HEK293 (cell line): ENCODE measurements at regions not wholly inside any gene's neighbourhood (a gene's known extent, or its start where the extent isn't known, plus 50 kb on each side); places are given as distances from the start of the nearest gene placed in this dataset.

Source experiments
- CTCF ChIA-PET: fragments of 350-600 bp; formaldehyde crosslinking; extraction: SDS; loops from one replicate; lab custom pipeline; 2021; ENCODE audit warnings: antibody characterized with exemption; lab: Yijun Ruan, JAX
- POLR2A ChIA-PET: fragments of 300-600 bp; formaldehyde crosslinking; extraction: SDS; loops from one replicate; lab custom pipeline; 2020; ENCODE audit warnings: antibody characterized with exemption, inconsistent platforms; lab: Yijun Ruan, JAX
- H3K27ac ChIP-seq: fragments of 200-500 bp; sonication (Bioruptor generic); 2 replicates; pipeline ENCODE4 v1.5.1; 2014; ENCODE audit warnings: low read depth, low read length, control low read depth, inconsistent platforms; ENCODE audit errors: extremely low read depth
- H3K36me3 ChIP-seq, 2 experiments: fragments of 200-500 bp in 1 of 2; sonication (Bioruptor generic) in 1 of 2; 1 replicate in 1 of 2; 2 replicates in 1 of 2; pipeline ENCODE4 v1.5.1; 2014 to 2017; ENCODE audit warnings: inconsistent platforms in 2 of 2, low read length in 2 of 2; ENCODE audit not compliant: control insufficient read depth in 2 of 2, insufficient read depth in 1 of 2
- H3K4me1 ChIP-seq: fragments of 200-500 bp; sonication (Bioruptor generic); 2 replicates; pipeline ENCODE4 v1.5.1; 2014; ENCODE audit warnings: mild to moderate bottlenecking, low read length, inconsistent platforms; ENCODE audit not compliant: control insufficient read depth, insufficient read depth
- H3K4me3 ChIP-seq: 2 replicates; pipeline ENCODE4 v1.5.1; 2011; ENCODE audit warnings: low read depth, mild to moderate bottlenecking, control low read depth, low read length, moderate library complexity
- H3K9me3 ChIP-seq: fragments of 200-500 bp; sonication (Bioruptor generic); 2 replicates; pipeline ENCODE4 v1.5.1; 2014; ENCODE audit warnings: low read depth, low read length, inconsistent platforms; ENCODE audit not compliant: control insufficient read depth, insufficient read depth
- ATF2 ChIP-seq: fragments of 450-650 bp; formaldehyde crosslinking; IDR thresholded peaks from 2 replicates; pipeline ENCODE4 v1.5.1; 2016; ENCODE audit warnings: missing biosample characterization, missing genetic modification characterization, low read depth
- KLF7 ChIP-seq: fragments of 450-650 bp; formaldehyde crosslinking; IDR thresholded peaks from 2 replicates; pipeline ENCODE4 v1.5.1; 2016; ENCODE audit warnings: missing biosample characterization, missing genetic modification characterization, borderline replicate concordance
- MZF1 ChIP-seq: fragments of 450-650 bp; formaldehyde crosslinking; IDR thresholded peaks from 2 replicates; pipeline ENCODE4 v1.5.1; 2017; ENCODE audit warnings: missing biosample characterization, missing genetic modification characterization, borderline replicate concordance
- REPIN1 ChIP-seq: fragments of 450-650 bp; formaldehyde crosslinking; IDR thresholded peaks from 2 replicates; pipeline ENCODE4 v1.5.1; 2017; ENCODE audit warnings: missing biosample characterization, missing genetic modification characterization, low read depth
- TRIM28 ChIP-seq: IDR thresholded peaks from 2 replicates; pipeline ENCODE4 v1.6.1; 2011; ENCODE audit warnings: low read length, control low read depth, borderline replicate concordance
- ZBTB1 ChIP-seq: fragments of 450-650 bp; formaldehyde crosslinking; IDR thresholded peaks from 2 replicates; pipeline ENCODE4 v1.5.1; 2016; ENCODE audit warnings: missing biosample characterization, missing genetic modification characterization
- ZBTB21 ChIP-seq: fragments of 450-650 bp; formaldehyde crosslinking; IDR thresholded peaks from 2 replicates; pipeline ENCODE4 v1.5.1; 2017; ENCODE audit warnings: missing biosample characterization, missing genetic modification characterization
- ZBTB44 ChIP-seq: fragments of 450-650 bp; IDR thresholded peaks from 2 replicates; pipeline ENCODE4 v1.5.1; 2018; ENCODE audit warnings: missing biosample characterization, mild to moderate bottlenecking, missing genetic modification characterization
- ZEB2 ChIP-seq: fragments of 450-650 bp; formaldehyde crosslinking; IDR thresholded peaks from 2 replicates; pipeline ENCODE4 v1.5.1; 2016; ENCODE audit warnings: missing biosample characterization, missing genetic modification characterization
- ZNF114 ChIP-seq: fragments of 450-650 bp; formaldehyde crosslinking; IDR thresholded peaks from 2 replicates; pipeline ENCODE4 v1.5.0; 2017; ENCODE audit warnings: missing biosample characterization, missing genetic modification characterization
- ZNF132 ChIP-seq: fragments of 450-650 bp; formaldehyde crosslinking; IDR thresholded peaks from 2 replicates; pipeline ENCODE4 v1.5.1; 2017; ENCODE audit warnings: missing biosample characterization, missing genetic modification characterization, borderline replicate concordance
- ZNF146 ChIP-seq: fragments of 450-650 bp; formaldehyde crosslinking; IDR thresholded peaks from 2 replicates; pipeline ENCODE4 v1.5.1; 2016; ENCODE audit warnings: missing biosample characterization, missing genetic modification characterization
- ZNF174 ChIP-seq: fragments of 450-650 bp; formaldehyde crosslinking; IDR thresholded peaks from 2 replicates; pipeline ENCODE4 v1.5.0; 2017; ENCODE audit warnings: missing biosample characterization, mild to moderate bottlenecking, missing genetic modification characterization
- ZNF175 ChIP-seq: fragments of 450-650 bp; formaldehyde crosslinking; IDR thresholded peaks from 2 replicates; pipeline ENCODE4 v1.5.1; 2016; ENCODE audit warnings: missing biosample characterization, missing genetic modification characterization
- ZNF19 ChIP-seq: fragments of 450-650 bp; formaldehyde crosslinking; IDR thresholded peaks from 2 replicates; pipeline ENCODE4; 2016; ENCODE audit warnings: missing biosample characterization, missing genetic modification characterization, low read depth
- ZNF26 ChIP-seq: fragments of 450-650 bp; formaldehyde crosslinking; IDR thresholded peaks from 2 replicates; pipeline ENCODE4 v1.5.1; 2016; ENCODE audit warnings: missing biosample characterization, missing genetic modification characterization
- ZNF302 ChIP-seq: fragments of 450-650 bp; formaldehyde crosslinking; IDR thresholded peaks from 2 replicates; pipeline ENCODE4 v1.5.1; 2016; ENCODE audit warnings: missing biosample characterization, missing genetic modification characterization, low read depth
- ZNF510 ChIP-seq: fragments of 450-650 bp; formaldehyde crosslinking; IDR thresholded peaks from 2 replicates; pipeline ENCODE4 v1.5.1; 2018; ENCODE audit warnings: mild to moderate bottlenecking, missing genetic modification characterization, missing biosample characterization; ENCODE audit not compliant: insufficient replicate concordance
- ZNF514 ChIP-seq: fragments of 450-650 bp; formaldehyde crosslinking; IDR thresholded peaks from 2 replicates; pipeline ENCODE4 v1.5.1; 2016; ENCODE audit warnings: missing biosample characterization, missing genetic modification characterization
- ZNF521 ChIP-seq: fragments of 450-650 bp; formaldehyde crosslinking; IDR thresholded peaks from 2 replicates; pipeline ENCODE4 v1.5.1; 2017; ENCODE audit warnings: missing biosample characterization, mild to moderate bottlenecking, missing genetic modification characterization
- ZNF529 ChIP-seq: fragments of 450-650 bp; formaldehyde crosslinking; IDR thresholded peaks from 2 replicates; pipeline ENCODE4 v1.5.1; 2017; ENCODE audit warnings: missing genetic modification characterization, missing biosample characterization; ENCODE audit not compliant: insufficient replicate concordance
- ZNF555 ChIP-seq: fragments of 450-650 bp; formaldehyde crosslinking; conservative IDR thresholded peaks from 2 replicates; pipeline ENCODE4 v1.5.1; 2017; ENCODE audit warnings: missing biosample characterization, mild to moderate bottlenecking, missing genetic modification characterization, inconsistent platforms
- ZNF558 ChIP-seq: fragments of 450-650 bp; formaldehyde crosslinking; IDR thresholded peaks from 2 replicates; pipeline ENCODE4 v1.5.1; 2016; ENCODE audit warnings: missing biosample characterization, missing genetic modification characterization
- ZNF596 ChIP-seq: fragments of 450-650 bp; IDR thresholded peaks from 2 replicates; pipeline ENCODE4 v1.5.0; 2018; ENCODE audit warnings: missing biosample characterization, mild to moderate bottlenecking, missing genetic modification characterization, moderate library complexity
- ZNF626 ChIP-seq: fragments of 450-650 bp; sonication (Bioruptor Pico); formaldehyde crosslinking; IDR thresholded peaks from 2 replicates; pipeline ENCODE4 v1.5.1; 2018; ENCODE audit warnings: missing biosample characterization, missing genetic modification characterization, inconsistent platforms
- ZNF629 ChIP-seq: fragments of 450-650 bp; formaldehyde crosslinking; IDR thresholded peaks from 2 replicates; pipeline ENCODE4 v1.5.1; 2017; ENCODE audit warnings: missing biosample characterization, missing genetic modification characterization
- ZNF664 ChIP-seq: fragments of 450-650 bp; formaldehyde crosslinking; IDR thresholded peaks from 2 replicates; pipeline ENCODE4 v1.5.1; 2016; ENCODE audit warnings: missing biosample characterization, missing genetic modification characterization
- ZSCAN30 ChIP-seq: fragments of 450-650 bp; IDR thresholded peaks from 2 replicates; pipeline ENCODE4 v1.5.1; 2018; ENCODE audit warnings: missing biosample characterization, mild to moderate bottlenecking, missing genetic modification characterization, moderate library complexity

GRCh38 chr4:32133141-32133540 is 1413.0 kb downstream of the PCDH7 start:
- Histone ChIP-seq H3K4me3 (no peak overlapping the region), H3K4me1 (no peaks in the 10 kb centered on the region), H3K27ac (no peak overlapping the region), H3K36me3 (no peaks in the 10 kb centered on the region), H3K9me3 (no peaks in the 10 kb centered on the region)
- CTCF ChIA-PET: no interaction called here
- TF ChIP-seq ZNF174 (tag by site-specific recombination) (no peak), ZNF558 (tag by site-specific recombination) (no peak), ATF2 (no peak), ZNF629 (tag by site-specific recombination) (no peak), ZNF626 (tag by site-specific recombination) (no peak), ZNF510 (tag by site-specific recombination) (no peak), TRIM28 (no peak)
- POLR2A ChIA-PET: no interaction called here

GRCh38 chr4:32133734-32134133 is 1413.6 kb downstream of the PCDH7 start:
- H3K4me3 ChIP-seq: no peak overlapping the region
- no peaks in the 10 kb centered on the region for H3K9me3 ChIP-seq
- no peak for TF ChIP-seq ZBTB44 (tag by site-specific recombination)
- no peak for TF ChIP-seq ZNF529 (tag by site-specific recombination)
- no peak for TF ChIP-seq ZBTB21 (tag by site-specific recombination)
- no peak for TF ChIP-seq ZNF555 (tag by site-specific recombination)
- no peak for TF ChIP-seq ZNF114 (tag by site-specific recombination)
- no peak for TF ChIP-seq REPIN1 (tag by site-specific recombination)
- no peak for TF ChIP-seq ZNF175 (tag by site-specific recombination)
- TF ChIP-seq ZNF302 (tag by site-specific recombination): no peak
- TF ChIP-seq ZSCAN30 (tag by site-specific recombination): no peak
- TF ChIP-seq ZNF596 (tag by site-specific recombination): no peak
- TF ChIP-seq ZNF664 (tag by site-specific recombination): no peak
- no peak for TF ChIP-seq ZNF19 (tag by site-specific recombination)
- TF ChIP-seq ZNF514 (tag by site-specific recombination): no peak
- TF ChIP-seq ZBTB1 (tag by site-specific recombination): no peak
- TF ChIP-seq MZF1: no peak
- CTCF ChIA-PET: no interaction called here
- no peak overlapping the region for H3K27ac ChIP-seq
- no peaks in the 10 kb centered on the region for H3K36me3 ChIP-seq
- H3K4me1 ChIP-seq: no peaks in the 10 kb centered on the region
- POLR2A ChIA-PET: no interaction called here

GRCh38 chr4:32135642-32136041 is 1415.5 kb downstream of the PCDH7 start:
- H3K27ac ChIP-seq: no peak overlapping the region
- POLR2A ChIA-PET: no interaction called here
- no peak overlapping the region for H3K4me3 ChIP-seq
- CTCF ChIA-PET: interaction anchor here (0.5 kb wide), 1 partner anchor 192 kb away, joined by 4 read pairs; no protein-coding TSS in a partner anchor
- no peaks in the 10 kb centered on the region for H3K36me3 ChIP-seq
- H3K4me1 ChIP-seq: no peaks in the 10 kb centered on the region
- H3K9me3 ChIP-seq: no peaks in the 10 kb centered on the region
- TF ChIP-seq ZEB2 (tag by site-specific recombination) (no peak), KLF7 (tag by site-specific recombination) (no peak), ZNF146 (tag by site-specific recombination) (no peak), ZNF174 (tag by site-specific recombination) (no peak), ZNF521 (tag by site-specific recombination) (no peak), ZNF26 (tag by site-specific recombination) (no peak), ZBTB21 (tag by site-specific recombination) (no peak), ZNF132 (tag by site-specific recombination) (no peak)
